Body of pancreas (tissue), 4 donors: ENCODE measurements at regions not wholly inside any gene's neighbourhood (a gene's known extent, or its start where the extent isn't known, plus 50 kb on each side); places are given as distances from the start of the nearest gene placed in this dataset.

Source experiments
- ATAC-seq: fragments of 150-250 bp; one replicate; pipeline ENCODE4 v1.9.1; 2016
- DNase-seq, 4 donors: peaks; one replicate each; pipeline ENCODE4 v3.0.0-alpha.2; 2019
- H3K27ac ChIP-seq, 4 donors: fragments of 200-600 bp; sonication (generic); 1 replicate in 3 of 4; 2 replicates in 1 of 4; pipeline versions ENCODE4 v1.5.1 to v1.6.1; 2016 to 2019; ENCODE audit warnings: mild to moderate bottlenecking in 1 of 4, mixed read lengths in 1 of 4, moderate library complexity in 1 of 4
- H3K27me3 ChIP-seq, 2 donors: fragments of 200-600 bp; sonication (generic); one replicate each; pipeline ENCODE4 v1.6.0; 2016; ENCODE audit warnings: mild to moderate bottlenecking in 1 of 2
- H3K36me3 ChIP-seq, 2 donors: fragments of 200-600 bp; sonication (generic); replicated peaks in 1 of 2; 2 replicates each; pipeline ENCODE4 v1.5.1; 2016; ENCODE audit warnings: low read depth in 2 of 2; ENCODE audit not compliant: insufficient read depth in 1 of 2
- H3K4me1 ChIP-seq: fragments of 200-600 bp; sonication (generic); one replicate; pipeline ENCODE4 v1.6.0; 2016
- H3K4me3 ChIP-seq, 2 donors: fragments of 200-600 bp; sonication (generic); 1 replicate in 1 of 2; 2 replicates in 1 of 2; pipeline ENCODE4 v1.5.1; 2016 to 2019
- H3K9me3 ChIP-seq, 3 donors: fragments of 200-600 bp; sonication (generic); 1 replicate in 2 of 3; 2 replicates in 1 of 3; pipeline ENCODE4 v1.5.1; 2016
- POLR2A ChIP-seq, 3 donors: fragments of 450-650 bp; IDR thresholded peaks; one replicate each; pipeline ENCODE4 v1.6.1; 2016; ENCODE audit warnings: antibody characterized with exemption in 3 of 3, mild to moderate bottlenecking in 2 of 3
- WGBS, 2 donors: methylation state at CpG; one replicate each; pipeline ENCODE4 v1.1.5; 2017; 5-methylcytosine and 5-hydroxymethylcytosine counted together
- intact Hi-C: fragments of 100-400 bp; cut with DNase I; formaldehyde crosslinking; loops from one replicate; pipeline ENCODE4 v1.15.1; 2023
- TF ChIP-seq, protein P1 (sequence below), 7 experiments: fragments of 450-650 bp in 4 of 7; fragments of 200-600 bp in 3 of 7; sonication (generic) in 3 of 7; IDR thresholded peaks; one replicate each; pipeline ENCODE4 v1.5.1; 2016 to 2019; ENCODE audit warnings: antibody characterized with exemption in 7 of 7

- Histone ChIP-seq H3K27me3 (no peaks in the 10 kb centered on the region), H3K27ac (no peak overlapping the region), H3K4me1 (no peaks in the 10 kb centered on the region), H3K9me3 (no peaks in the 10 kb centered on the region), H3K36me3 (no peaks in the 10 kb centered on the region), H3K4me3 (no peak overlapping the region)
- TF ChIP-seq, protein P1, sequence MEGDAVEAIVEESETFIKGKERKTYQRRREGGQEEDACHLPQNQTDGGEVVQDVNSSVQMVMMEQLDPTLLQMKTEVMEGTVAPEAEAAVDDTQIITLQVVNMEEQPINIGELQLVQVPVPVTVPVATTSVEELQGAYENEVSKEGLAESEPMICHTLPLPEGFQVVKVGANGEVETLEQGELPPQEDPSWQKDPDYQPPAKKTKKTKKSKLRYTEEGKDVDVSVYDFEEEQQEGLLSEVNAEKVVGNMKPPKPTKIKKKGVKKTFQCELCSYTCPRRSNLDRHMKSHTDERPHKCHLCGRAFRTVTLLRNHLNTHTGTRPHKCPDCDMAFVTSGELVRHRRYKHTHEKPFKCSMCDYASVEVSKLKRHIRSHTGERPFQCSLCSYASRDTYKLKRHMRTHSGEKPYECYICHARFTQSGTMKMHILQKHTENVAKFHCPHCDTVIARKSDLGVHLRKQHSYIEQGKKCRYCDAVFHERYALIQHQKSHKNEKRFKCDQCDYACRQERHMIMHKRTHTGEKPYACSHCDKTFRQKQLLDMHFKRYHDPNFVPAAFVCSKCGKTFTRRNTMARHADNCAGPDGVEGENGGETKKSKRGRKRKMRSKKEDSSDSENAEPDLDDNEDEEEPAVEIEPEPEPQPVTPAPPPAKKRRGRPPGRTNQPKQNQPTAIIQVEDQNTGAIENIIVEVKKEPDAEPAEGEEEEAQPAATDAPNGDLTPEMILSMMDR (IDR thresholded peaks at IDR 0.05) = no peak
- no peak for TF ChIP-seq POLR2A (IDR thresholded peaks at IDR 0.05)
- intact Hi-C loops = no loop called here
- no peak for ATAC-seq
- DNase-seq = no peak
- 61% methylated on average over 5 of the region's 5 CpGs for WGBS, 2 donors
Measured at GRCh38 chr2:37541516-37541915, 129.9 kb downstream of the CDC42EP3 start.

- no peak overlapping the region for H3K27ac ChIP-seq
- no peaks in the 10 kb centered on the region for H3K9me3 ChIP-seq
- intact Hi-C loops = no loop called here
- ATAC-seq (no peak), DNase-seq (no peak)
- 88 to 89% methylated on average over 4 of the region's 4 CpGs for WGBS, 2 donors
- H3K4me3 ChIP-seq = no peak overlapping the region
- TF ChIP-seq, protein P1 (IDR thresholded peaks at IDR 0.05) = no peak
- no peak for TF ChIP-seq POLR2A (IDR thresholded peaks at IDR 0.05)
- no peaks in the 10 kb centered on the region for H3K27me3 ChIP-seq
- H3K4me1 ChIP-seq = no peaks in the 10 kb centered on the region
- H3K36me3 ChIP-seq = no peaks in the 10 kb centered on the region
Measured at GRCh38 chr2:37543999-37544557, 127.4 kb downstream of the CDC42EP3 start.

- Histone ChIP-seq H3K4me1 (no peaks in the 10 kb centered on the region), H3K27ac (no peak overlapping the region), H3K4me3 (no peak overlapping the region), H3K9me3 (no peaks in the 10 kb centered on the region), H3K27me3 (no peaks in the 10 kb centered on the region), H3K36me3 (no peaks in the 10 kb centered on the region)
- 24 to 38% methylated on average over 1 of the region's 1 CpG for WGBS, 2 donors
- no peak for ATAC-seq
- DNase-seq = no peak
- TF ChIP-seq POLR2A (IDR thresholded peaks at IDR 0.05) = no peak
- TF ChIP-seq, protein P1 (IDR thresholded peaks at IDR 0.05) = no peak
- intact Hi-C loops = no loop called here
Measured at GRCh38 chr2:37544591-37545031, 126.8 kb downstream of the CDC42EP3 start.

- Histone ChIP-seq H3K36me3 (no peaks in the 10 kb centered on the region), H3K4me3 (no peak overlapping the region), H3K4me1 (no peaks in the 10 kb centered on the region), H3K27me3 (no peaks in the 10 kb centered on the region), H3K27ac (no peak overlapping the region), H3K9me3 (no peaks in the 10 kb centered on the region)
- no peak for ATAC-seq
- no peak for DNase-seq
- intact Hi-C loops = no loop called here
- no peak for TF ChIP-seq POLR2A (IDR thresholded peaks at IDR 0.05)
- TF ChIP-seq, protein P1 (IDR thresholded peaks at IDR 0.05) = no peak
- WGBS, 2 donors = 66 to 73% methylated on average over 4 of the region's 4 CpGs
Measured at GRCh38 chr2:37549598-37549997, 121.8 kb downstream of the CDC42EP3 start.

DNA sequence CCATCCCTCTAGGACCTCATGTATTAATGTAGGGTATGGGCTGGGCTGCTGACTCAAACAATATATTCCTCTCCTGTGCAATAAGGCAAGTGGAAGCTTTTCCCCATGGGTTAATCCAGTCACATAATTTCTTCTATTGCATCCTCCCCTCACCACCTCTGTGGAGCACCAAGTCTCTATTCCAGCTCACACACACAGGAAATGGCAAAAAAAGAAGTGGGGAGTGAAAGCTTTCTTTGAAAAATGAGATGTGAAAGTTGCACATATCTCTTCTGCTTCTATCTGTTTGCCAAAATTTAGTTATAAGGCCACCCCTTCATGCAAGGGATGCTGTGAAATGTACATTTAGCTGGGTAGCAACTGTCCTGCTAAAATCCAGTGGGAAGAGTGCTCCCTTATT lies 121.3 kb downstream of the CDC42EP3 start:
- Histone ChIP-seq H3K36me3 (no peaks in the 10 kb centered on the region), H3K27me3 (no peaks in the 10 kb centered on the region), H3K4me1 (no peaks in the 10 kb centered on the region), H3K4me3 (no peak overlapping the region), H3K9me3 (no peaks in the 10 kb centered on the region), H3K27ac (no peak overlapping the region)
- TF ChIP-seq POLR2A (IDR thresholded peaks at IDR 0.05) = no peak
- TF ChIP-seq, protein P1 (IDR thresholded peaks at IDR 0.05) = no peak
- no peak for DNase-seq
- ATAC-seq = no peak
- intact Hi-C loops = no loop called here
